WTC11 (cell line): ENCODE measurements at regions not wholly inside any gene's neighbourhood (a gene's known extent, or its start where the extent isn't known, plus 50 kb on each side); places are given as distances from the start of the nearest gene placed in this dataset.

Source experiments
- ATAC-seq: fragments of 200-7000 bp; cut with Tn5 transposase; 2 replicates; pipeline ENCODE4 v1.10.0; 2021; ENCODE audit warnings: mild to moderate bottlenecking, moderate library complexity
- CTCF ChIA-PET: fragments of 300-600 bp; sonication (Branson Sonifier 250); formaldehyde crosslinking; loops from one replicate; lab custom pipeline; 2021; ENCODE audit warnings: antibody characterized with exemption; lab: Charles Lee
- POLR2A ChIA-PET: fragments of 350-600 bp; sonication (Branson Sonifier 250); formaldehyde crosslinking; loops from one replicate; lab custom pipeline; 2021; ENCODE audit warnings: antibody characterized with exemption; lab: Charles Lee
- DNase-seq: peaks from one replicate; pipeline ENCODE4 v3.0.0; 2021; ENCODE audit warnings: low spot score
- H3K27ac Mint-ChIP-seq: 2 replicates; pipeline ENCODE4 v1.8.0; 2021; ENCODE audit warnings: mixed read lengths
- H3K27me3 Mint-ChIP-seq: 2 replicates; pipeline ENCODE4 v1.8.0; 2021; ENCODE audit warnings: low read depth, mild to moderate bottlenecking, moderate library complexity, mixed read lengths
- H3K36me3 Mint-ChIP-seq: 2 replicates; pipeline ENCODE4 v1.8.0; 2021; ENCODE audit warnings: mixed read lengths
- H3K4me1 Mint-ChIP-seq: 2 replicates; pipeline ENCODE4 v1.8.0; 2022; ENCODE audit warnings: mixed read lengths
- H3K4me3 Mint-ChIP-seq: 2 replicates; pipeline ENCODE4 v1.8.0; 2021; ENCODE audit warnings: mild to moderate bottlenecking, moderate library complexity, mixed read lengths
- H3K9me3 Mint-ChIP-seq: 2 replicates; pipeline ENCODE4 v1.8.0; 2021; ENCODE audit warnings: mixed read lengths
- CREB1 ChIP-seq: sonication (generic); formaldehyde crosslinking; IDR thresholded peaks from 2 replicates; pipeline ENCODE4 v1.8.0; 2023; ENCODE audit warnings: mild to moderate bottlenecking, missing genetic modification reagents
- CREM ChIP-seq: sonication (generic); formaldehyde crosslinking; IDR thresholded peaks from 2 replicates; pipeline ENCODE4 v1.8.1; 2022; ENCODE audit warnings: mild to moderate bottlenecking, missing genetic modification reagents, moderate library complexity
- EMX1 ChIP-seq: fragments of 250-450 bp; sonication (Bioruptor Pico); IDR thresholded peaks from 2 replicates; pipeline ENCODE4 v1.8.0; 2021; ENCODE audit warnings: mild to moderate bottlenecking
- FOXP1 ChIP-seq: sonication (generic); formaldehyde crosslinking; IDR thresholded peaks from 2 replicates; pipeline ENCODE4 v1.8.0; 2022; ENCODE audit warnings: missing genetic modification reagents, mild to moderate bottlenecking, moderate library complexity, borderline replicate concordance
- GRHL2 ChIP-seq: fragments of 250-450 bp; sonication (Bioruptor Pico); IDR thresholded peaks from 2 replicates; pipeline ENCODE4 v1.8.0; 2022; ENCODE audit warnings: mild to moderate bottlenecking, moderate library complexity; ENCODE audit not compliant: insufficient replicate concordance, severe bottlenecking
- NFATC4 ChIP-seq: fragments of 250-450 bp; sonication (Bioruptor Pico); IDR thresholded peaks from 2 replicates; pipeline ENCODE4 v1.9.0; 2021; ENCODE audit warnings: mild to moderate bottlenecking
- SMAD4 ChIP-seq: sonication (generic); formaldehyde crosslinking; IDR thresholded peaks from 2 replicates; pipeline ENCODE4 v1.8.0; 2022; ENCODE audit warnings: mild to moderate bottlenecking, missing genetic modification reagents
- TEAD1 ChIP-seq: sonication (generic); formaldehyde crosslinking; IDR thresholded peaks from 2 replicates; pipeline ENCODE4 v1.8.0; 2022; ENCODE audit warnings: mild to moderate bottlenecking, missing genetic modification reagents
- TP53 ChIP-seq: sonication (generic); formaldehyde crosslinking; IDR thresholded peaks from 2 replicates; pipeline ENCODE4 v1.8.1; 2023; ENCODE audit warnings: mild to moderate bottlenecking, missing genetic modification reagents
- ZNF138 ChIP-seq: sonication (generic); formaldehyde crosslinking; conservative IDR thresholded peaks from 2 replicates; pipeline ENCODE4 v1.8.1; 2022; ENCODE audit warnings: mild to moderate bottlenecking, moderate library complexity, missing genetic modification reagents
- ZNF219 ChIP-seq: sonication (generic); formaldehyde crosslinking; IDR thresholded peaks from 2 replicates; pipeline ENCODE4 v1.8.0; 2023; ENCODE audit warnings: missing genetic modification reagents, mild to moderate bottlenecking, borderline replicate concordance
- ZNF232 ChIP-seq: sonication (generic); formaldehyde crosslinking; IDR thresholded peaks from 2 replicates; pipeline ENCODE4 v1.8.0; 2022; ENCODE audit warnings: mild to moderate bottlenecking, missing genetic modification reagents
- ZNF396 ChIP-seq: fragments of 250-450 bp; sonication (Bioruptor Pico); IDR thresholded peaks from 2 replicates; pipeline ENCODE4 v1.8.0; 2021; ENCODE audit warnings: mild to moderate bottlenecking, moderate library complexity, borderline replicate concordance
- ZNF671 ChIP-seq: fragments of 250-450 bp; sonication (Bioruptor Pico); IDR thresholded peaks from 2 replicates; pipeline ENCODE4 v1.8.0; 2021; ENCODE audit warnings: mild to moderate bottlenecking
- TF ChIP-seq, protein P1 (sequence below): sonication (generic); formaldehyde crosslinking; conservative IDR thresholded peaks from 2 replicates; pipeline ENCODE4 v1.8.1; 2023; ENCODE audit warnings: mild to moderate bottlenecking, low read depth, missing genetic modification reagents, moderate library complexity
- TF ChIP-seq, protein P2 (sequence below): sonication (generic); formaldehyde crosslinking; IDR thresholded peaks from 2 replicates; pipeline ENCODE4 v1.8.0; 2023; ENCODE audit warnings: mild to moderate bottlenecking, missing genetic modification reagents
- TF ChIP-seq, protein P3 (sequence below): fragments of 250-450 bp; sonication (Bioruptor Pico); IDR thresholded peaks from 2 replicates; pipeline ENCODE4 v1.9.0; 2021; ENCODE audit warnings: mild to moderate bottlenecking, borderline replicate concordance
- TF ChIP-seq, protein P4 (sequence below): fragments of 250-450 bp; sonication (Bioruptor Pico); IDR thresholded peaks from 2 replicates; pipeline ENCODE4 v1.9.0; 2021; ENCODE audit warnings: mild to moderate bottlenecking
- TF ChIP-seq, protein P5 (sequence below): sonication (generic); formaldehyde crosslinking; IDR thresholded peaks from 2 replicates; pipeline ENCODE4 v1.8.1; 2022; ENCODE audit warnings: mild to moderate bottlenecking, missing genetic modification reagents, moderate library complexity, borderline replicate concordance
- TF ChIP-seq, protein P6 (sequence below): sonication (generic); formaldehyde crosslinking; IDR thresholded peaks from 2 replicates; pipeline ENCODE4 v1.8.1; 2023; ENCODE audit warnings: mild to moderate bottlenecking, moderate library complexity, missing genetic modification reagents

DNA sequence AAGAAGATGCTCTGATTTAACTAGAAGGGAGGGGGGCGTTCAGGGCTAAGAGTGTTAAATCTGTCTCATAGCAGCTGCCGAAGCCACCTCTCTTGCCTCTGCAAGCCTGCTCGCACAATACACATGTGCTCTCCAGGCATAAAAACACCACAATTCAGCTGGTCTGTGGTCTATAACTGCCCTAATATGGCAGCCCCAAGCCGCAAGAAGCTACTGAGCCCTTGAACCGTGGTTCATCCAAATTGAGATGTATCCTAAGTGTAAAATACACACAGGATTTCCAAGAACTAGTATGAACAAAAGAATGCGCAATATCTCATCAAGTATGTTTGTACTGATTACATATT lies 70.8 kb upstream of the FGFR2 start:
- no peaks in the 10 kb centered on the region; the same call in 1 of the 2 replicates for H3K27me3 Mint-ChIP-seq
- no peak overlapping the region for H3K4me3 Mint-ChIP-seq
- TF ChIP-seq, protein P1, sequence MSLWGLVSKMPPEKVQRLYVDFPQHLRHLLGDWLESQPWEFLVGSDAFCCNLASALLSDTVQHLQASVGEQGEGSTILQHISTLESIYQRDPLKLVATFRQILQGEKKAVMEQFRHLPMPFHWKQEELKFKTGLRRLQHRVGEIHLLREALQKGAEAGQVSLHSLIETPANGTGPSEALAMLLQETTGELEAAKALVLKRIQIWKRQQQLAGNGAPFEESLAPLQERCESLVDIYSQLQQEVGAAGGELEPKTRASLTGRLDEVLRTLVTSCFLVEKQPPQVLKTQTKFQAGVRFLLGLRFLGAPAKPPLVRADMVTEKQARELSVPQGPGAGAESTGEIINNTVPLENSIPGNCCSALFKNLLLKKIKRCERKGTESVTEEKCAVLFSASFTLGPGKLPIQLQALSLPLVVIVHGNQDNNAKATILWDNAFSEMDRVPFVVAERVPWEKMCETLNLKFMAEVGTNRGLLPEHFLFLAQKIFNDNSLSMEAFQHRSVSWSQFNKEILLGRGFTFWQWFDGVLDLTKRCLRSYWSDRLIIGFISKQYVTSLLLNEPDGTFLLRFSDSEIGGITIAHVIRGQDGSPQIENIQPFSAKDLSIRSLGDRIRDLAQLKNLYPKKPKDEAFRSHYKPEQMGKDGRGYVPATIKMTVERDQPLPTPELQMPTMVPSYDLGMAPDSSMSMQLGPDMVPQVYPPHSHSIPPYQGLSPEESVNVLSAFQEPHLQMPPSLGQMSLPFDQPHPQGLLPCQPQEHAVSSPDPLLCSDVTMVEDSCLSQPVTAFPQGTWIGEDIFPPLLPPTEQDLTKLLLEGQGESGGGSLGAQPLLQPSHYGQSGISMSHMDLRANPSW (CRISPR knock-in tag) = no peak
- no peak for TF ChIP-seq TEAD1 (CRISPR knock-in tag)
- TF ChIP-seq TP53 (CRISPR knock-in tag) = no peak
- TF ChIP-seq, protein P2, sequence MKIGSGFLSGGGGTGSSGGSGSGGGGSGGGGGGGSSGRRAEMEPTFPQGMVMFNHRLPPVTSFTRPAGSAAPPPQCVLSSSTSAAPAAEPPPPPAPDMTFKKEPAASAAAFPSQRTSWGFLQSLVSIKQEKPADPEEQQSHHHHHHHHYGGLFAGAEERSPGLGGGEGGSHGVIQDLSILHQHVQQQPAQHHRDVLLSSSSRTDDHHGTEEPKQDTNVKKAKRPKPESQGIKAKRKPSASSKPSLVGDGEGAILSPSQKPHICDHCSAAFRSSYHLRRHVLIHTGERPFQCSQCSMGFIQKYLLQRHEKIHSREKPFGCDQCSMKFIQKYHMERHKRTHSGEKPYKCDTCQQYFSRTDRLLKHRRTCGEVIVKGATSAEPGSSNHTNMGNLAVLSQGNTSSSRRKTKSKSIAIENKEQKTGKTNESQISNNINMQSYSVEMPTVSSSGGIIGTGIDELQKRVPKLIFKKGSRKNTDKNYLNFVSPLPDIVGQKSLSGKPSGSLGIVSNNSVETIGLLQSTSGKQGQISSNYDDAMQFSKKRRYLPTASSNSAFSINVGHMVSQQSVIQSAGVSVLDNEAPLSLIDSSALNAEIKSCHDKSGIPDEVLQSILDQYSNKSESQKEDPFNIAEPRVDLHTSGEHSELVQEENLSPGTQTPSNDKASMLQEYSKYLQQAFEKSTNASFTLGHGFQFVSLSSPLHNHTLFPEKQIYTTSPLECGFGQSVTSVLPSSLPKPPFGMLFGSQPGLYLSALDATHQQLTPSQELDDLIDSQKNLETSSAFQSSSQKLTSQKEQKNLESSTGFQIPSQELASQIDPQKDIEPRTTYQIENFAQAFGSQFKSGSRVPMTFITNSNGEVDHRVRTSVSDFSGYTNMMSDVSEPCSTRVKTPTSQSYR (CRISPR knock-in tag) = no peak
- no peak for TF ChIP-seq ZNF232 (CRISPR knock-in tag)
- TF ChIP-seq, protein P3, sequence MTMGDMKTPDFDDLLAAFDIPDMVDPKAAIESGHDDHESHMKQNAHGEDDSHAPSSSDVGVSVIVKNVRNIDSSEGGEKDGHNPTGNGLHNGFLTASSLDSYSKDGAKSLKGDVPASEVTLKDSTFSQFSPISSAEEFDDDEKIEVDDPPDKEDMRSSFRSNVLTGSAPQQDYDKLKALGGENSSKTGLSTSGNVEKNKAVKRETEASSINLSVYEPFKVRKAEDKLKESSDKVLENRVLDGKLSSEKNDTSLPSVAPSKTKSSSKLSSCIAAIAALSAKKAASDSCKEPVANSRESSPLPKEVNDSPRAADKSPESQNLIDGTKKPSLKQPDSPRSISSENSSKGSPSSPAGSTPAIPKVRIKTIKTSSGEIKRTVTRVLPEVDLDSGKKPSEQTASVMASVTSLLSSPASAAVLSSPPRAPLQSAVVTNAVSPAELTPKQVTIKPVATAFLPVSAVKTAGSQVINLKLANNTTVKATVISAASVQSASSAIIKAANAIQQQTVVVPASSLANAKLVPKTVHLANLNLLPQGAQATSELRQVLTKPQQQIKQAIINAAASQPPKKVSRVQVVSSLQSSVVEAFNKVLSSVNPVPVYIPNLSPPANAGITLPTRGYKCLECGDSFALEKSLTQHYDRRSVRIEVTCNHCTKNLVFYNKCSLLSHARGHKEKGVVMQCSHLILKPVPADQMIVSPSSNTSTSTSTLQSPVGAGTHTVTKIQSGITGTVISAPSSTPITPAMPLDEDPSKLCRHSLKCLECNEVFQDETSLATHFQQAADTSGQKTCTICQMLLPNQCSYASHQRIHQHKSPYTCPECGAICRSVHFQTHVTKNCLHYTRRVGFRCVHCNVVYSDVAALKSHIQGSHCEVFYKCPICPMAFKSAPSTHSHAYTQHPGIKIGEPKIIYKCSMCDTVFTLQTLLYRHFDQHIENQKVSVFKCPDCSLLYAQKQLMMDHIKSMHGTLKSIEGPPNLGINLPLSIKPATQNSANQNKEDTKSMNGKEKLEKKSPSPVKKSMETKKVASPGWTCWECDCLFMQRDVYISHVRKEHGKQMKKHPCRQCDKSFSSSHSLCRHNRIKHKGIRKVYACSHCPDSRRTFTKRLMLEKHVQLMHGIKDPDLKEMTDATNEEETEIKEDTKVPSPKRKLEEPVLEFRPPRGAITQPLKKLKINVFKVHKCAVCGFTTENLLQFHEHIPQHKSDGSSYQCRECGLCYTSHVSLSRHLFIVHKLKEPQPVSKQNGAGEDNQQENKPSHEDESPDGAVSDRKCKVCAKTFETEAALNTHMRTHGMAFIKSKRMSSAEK = no peak
- TF ChIP-seq SMAD4 (CRISPR knock-in tag) = no peak
- no peak for TF ChIP-seq ZNF671 (CRISPR knock-in tag)
- TF ChIP-seq, protein P4, sequence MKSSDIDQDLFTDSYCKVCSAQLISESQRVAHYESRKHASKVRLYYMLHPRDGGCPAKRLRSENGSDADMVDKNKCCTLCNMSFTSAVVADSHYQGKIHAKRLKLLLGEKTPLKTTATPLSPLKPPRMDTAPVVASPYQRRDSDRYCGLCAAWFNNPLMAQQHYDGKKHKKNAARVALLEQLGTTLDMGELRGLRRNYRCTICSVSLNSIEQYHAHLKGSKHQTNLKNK (CRISPR knock-in tag) = no peak
- TF ChIP-seq EMX1 (CRISPR knock-in tag) = no peak
- TF ChIP-seq FOXP1 (CRISPR knock-in tag) = no peak
- no peak for TF ChIP-seq NFATC4
- no peak for TF ChIP-seq ZNF396 (CRISPR knock-in tag)
- no peak for TF ChIP-seq ZNF219 (CRISPR knock-in tag)
- TF ChIP-seq, protein P5, sequence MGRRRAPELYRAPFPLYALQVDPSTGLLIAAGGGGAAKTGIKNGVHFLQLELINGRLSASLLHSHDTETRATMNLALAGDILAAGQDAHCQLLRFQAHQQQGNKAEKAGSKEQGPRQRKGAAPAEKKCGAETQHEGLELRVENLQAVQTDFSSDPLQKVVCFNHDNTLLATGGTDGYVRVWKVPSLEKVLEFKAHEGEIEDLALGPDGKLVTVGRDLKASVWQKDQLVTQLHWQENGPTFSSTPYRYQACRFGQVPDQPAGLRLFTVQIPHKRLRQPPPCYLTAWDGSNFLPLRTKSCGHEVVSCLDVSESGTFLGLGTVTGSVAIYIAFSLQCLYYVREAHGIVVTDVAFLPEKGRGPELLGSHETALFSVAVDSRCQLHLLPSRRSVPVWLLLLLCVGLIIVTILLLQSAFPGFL (CRISPR knock-in tag) = no peak
- TF ChIP-seq CREM (CRISPR knock-in tag) = no peak
- no peak for TF ChIP-seq ZNF138 (CRISPR knock-in tag)
- TF ChIP-seq, protein P6, sequence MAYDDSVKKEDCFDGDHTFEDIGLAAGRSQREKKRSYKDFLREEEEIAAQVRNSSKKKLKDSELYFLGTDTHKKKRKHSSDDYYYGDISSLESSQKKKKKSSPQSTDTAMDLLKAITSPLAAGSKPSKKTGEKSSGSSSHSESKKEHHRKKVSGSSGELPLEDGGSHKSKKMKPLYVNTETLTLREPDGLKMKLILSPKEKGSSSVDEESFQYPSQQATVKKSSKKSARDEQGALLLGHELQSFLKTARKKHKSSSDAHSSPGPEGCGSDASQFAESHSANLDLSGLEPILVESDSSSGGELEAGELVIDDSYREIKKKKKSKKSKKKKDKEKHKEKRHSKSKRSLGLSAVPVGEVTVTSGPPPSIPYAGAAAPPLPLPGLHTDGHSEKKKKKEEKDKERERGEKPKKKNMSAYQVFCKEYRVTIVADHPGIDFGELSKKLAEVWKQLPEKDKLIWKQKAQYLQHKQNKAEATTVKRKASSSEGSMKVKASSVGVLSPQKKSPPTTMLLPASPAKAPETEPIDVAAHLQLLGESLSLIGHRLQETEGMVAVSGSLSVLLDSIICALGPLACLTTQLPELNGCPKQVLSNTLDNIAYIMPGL = no peak
- TF ChIP-seq GRHL2 = no peak
- TF ChIP-seq CREB1 = no peak
- POLR2A ChIA-PET = no interaction called here
- H3K27ac Mint-ChIP-seq = no peak overlapping the region
- CTCF ChIA-PET = interaction anchor here (0.9 to 2.1 kb wide), 5 partner anchors 27 to 383 kb away, joined by 3 to 12 read pairs (median 4); no protein-coding TSS in a partner anchor
- no peaks in the 10 kb centered on the region for H3K36me3 Mint-ChIP-seq
- ATAC-seq (peak; percentile 41), DNase-seq (no peak)
- H3K9me3 Mint-ChIP-seq = peaks cover 18% of the 10 kb centered on the region
- H3K4me1 Mint-ChIP-seq = peaks cover 26% of the 10 kb centered on the region
